ENCODE measurements at regions not wholly inside any gene's neighbourhood (a gene's known extent, or its start where the extent isn't known, plus 50 kb on each side); places are given as distances from the start of the nearest gene placed in this dataset.

DNA sequence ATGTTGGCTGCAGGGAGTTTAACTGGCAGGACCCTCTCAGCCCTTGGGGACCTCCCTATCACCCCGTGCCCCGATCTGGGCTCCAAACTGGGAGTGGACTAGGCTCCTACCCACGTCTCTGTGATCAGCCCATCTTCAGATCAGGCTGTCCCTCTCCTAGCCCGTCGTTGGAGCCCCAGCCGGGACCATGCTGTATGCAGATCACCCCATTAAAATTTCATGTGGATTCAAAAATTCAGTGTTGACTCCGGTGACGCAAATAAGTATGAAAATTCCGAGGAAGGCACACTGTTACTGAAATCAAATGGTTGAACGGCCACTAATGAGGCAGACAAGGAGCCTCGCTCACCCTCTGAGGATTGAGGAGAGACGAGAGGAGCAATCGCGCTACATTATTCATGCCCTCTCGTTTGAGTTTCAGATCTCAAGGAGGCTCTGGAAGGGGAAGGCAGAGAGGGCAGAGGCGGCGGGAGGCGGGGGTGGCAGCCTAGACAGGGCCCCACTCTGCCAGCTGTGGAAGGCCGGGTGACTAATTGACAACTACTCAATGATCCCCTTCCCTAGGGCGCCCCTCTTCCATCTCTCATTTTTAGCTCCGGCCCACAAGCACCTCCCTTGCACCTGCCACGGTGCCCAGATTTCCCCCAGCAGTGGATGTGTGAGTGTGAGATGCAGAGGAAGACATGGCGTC, 255.4 kb downstream of the MIAT start:
- TF ChIP-seq GATA2 (IDR thresholded peaks at IDR 0.05; ENCODE audit: low read depth, low read length) (no peak), GATA3 (IDR thresholded peaks at IDR 0.05; ENCODE audit: low read depth, low read length) (no peak)
